GM18951 (cell line): ENCODE measurements at regions not wholly inside any gene's neighbourhood (a gene's known extent, or its start where the extent isn't known, plus 50 kb on each side); places are given as distances from the start of the nearest gene placed in this dataset.

Experiments used
- POLR2A ChIP-seq: IDR thresholded peaks from 4 replicates; pipeline ENCODE4 v1.6.1; 2011; ENCODE audit warnings: mild to moderate bottlenecking; ENCODE audit not compliant: insufficient read length, insufficient read depth; ENCODE audit errors: extremely low read depth
- in situ Hi-C: fragments of 300-500 bp; cut with MboI; formaldehyde crosslinking; loops from one replicate; pipeline ENCODE4 v1.12.0; 2022; ENCODE audit warnings: low sequenced_read_pairs, mixed read lengths, inconsistent platforms; ENCODE audit not compliant: unreplicated experiment

DNA sequence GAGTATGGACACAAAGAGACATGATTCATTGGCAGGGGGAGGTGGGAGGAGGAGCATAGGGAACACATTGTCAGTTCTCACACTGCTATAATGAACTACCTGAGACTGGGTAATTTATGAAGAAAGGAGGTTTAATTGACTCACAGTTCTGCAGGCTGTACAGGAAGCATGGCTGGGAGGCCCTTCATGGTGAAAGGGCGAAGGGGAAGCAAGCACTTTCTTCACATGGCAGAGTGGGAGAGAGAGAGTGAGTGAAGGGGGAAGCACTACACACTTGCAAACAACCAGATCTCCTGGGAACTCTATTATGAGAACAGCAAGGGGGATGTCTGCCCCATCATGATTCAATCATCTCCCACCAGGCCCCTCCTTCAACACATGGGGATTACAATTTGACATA lies 391.8 kb downstream of the BMP4 start:
- in situ Hi-C loops, result no loop called here
- TF ChIP-seq POLR2A, result no peak

DNA sequence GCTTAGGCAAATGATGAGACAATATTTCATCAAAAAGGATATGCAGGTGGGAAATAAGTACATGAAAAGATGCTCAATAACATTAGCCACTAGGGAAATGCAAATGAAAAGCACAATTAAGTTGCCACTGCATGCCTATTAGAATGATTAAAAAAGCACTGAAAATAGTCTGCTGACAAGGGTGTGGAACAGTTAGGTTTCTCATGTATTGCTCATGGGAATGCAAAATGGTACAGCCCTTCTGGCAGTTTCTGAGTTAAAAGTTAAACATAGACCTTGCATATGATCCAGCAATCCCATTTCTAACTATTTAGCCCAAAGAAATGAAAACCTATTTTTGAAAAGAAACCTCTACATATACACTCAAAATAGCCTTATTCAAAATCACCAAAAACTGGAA lies 393.0 kb downstream of the BMP4 start:
- in situ Hi-C loops, result no loop called here
- TF ChIP-seq POLR2A, result no peak

DNA sequence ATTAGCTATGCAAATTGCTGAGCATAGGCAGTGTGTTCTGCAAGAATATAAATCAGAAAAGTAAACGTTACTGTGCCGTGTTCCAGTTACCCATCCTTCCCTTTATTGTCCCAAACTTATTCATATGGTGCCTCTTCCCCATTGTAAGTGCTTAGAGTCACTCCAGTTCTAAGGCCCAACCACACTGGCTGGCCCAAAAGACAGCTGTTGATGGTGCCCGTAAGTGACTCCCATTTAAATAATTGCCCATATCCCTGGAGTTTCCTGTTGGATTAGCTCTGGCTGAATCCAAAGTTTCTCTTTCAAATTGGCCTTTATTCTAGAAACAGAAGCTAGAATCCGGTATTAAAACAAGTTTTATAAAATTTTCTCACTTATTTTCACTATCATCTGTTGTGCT lies 400.1 kb upstream of the DDHD1 start:
- TF ChIP-seq POLR2A, result no peak
- in situ Hi-C loops, result no loop called here

DNA sequence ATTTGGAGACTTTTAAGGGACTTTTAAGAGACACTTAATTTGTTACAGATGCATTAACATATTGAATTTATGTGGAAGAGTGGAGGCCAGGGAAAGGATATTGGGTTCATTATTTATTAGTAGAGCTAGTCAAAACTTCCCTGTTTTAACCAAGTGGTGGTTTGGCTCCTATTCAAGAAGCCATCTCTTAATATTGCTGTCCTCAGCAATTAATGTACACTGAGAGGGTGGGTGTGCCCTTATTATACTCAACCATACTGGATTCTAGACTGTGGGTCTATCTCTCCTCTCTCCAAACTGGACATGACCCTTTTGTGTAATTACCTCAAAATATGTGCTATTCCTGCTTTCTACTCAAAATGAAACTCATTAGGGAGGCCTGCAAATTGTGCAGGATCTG lies 398.7 kb upstream of the DDHD1 start:
- no peak for TF ChIP-seq POLR2A
- in situ Hi-C loops, result no loop called here

DNA sequence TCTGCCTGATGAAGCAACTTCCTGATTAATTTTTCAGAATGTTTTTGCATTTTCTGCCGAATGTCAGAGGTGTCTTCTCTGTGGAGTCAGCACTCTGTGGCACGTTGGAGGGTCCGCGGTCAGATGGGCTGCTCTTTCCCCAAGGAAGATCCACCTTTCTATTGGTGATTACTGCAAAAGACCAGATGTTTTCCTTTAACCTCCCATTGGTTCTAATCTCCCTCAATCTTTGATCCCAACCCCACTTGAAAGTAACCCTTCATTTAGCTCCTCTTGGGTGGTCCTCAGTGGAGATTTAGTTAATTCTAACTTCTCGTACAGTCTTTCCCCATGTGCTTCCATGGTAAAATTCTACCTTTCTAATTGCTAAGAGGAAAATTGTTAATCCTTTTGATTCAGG lies 397.7 kb upstream of the DDHD1 start:
- no peak for TF ChIP-seq POLR2A
- in situ Hi-C loops, result no loop called here

DNA sequence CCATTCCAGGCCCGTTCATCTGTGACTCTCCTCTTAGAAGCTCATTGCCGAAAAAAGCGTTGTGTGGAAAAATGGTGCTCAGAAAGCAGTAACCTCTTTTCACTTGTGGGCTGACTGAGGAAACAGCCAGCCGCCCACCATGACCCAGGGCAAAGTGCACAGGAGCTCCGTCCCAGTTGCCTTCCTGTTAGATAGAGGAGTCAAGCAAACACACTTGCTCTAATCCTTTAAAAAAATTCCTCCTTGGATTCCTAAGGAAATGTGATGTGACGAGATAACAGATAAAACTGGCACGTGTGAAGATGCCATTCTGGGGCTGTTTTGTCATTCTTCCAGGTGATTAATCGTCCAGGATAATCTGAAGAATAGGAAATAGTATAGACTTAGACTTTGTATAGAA lies 396.8 kb upstream of the DDHD1 start:
- no peak for TF ChIP-seq POLR2A
- in situ Hi-C loops, result loop anchor here (25.0 kb wide), 2 partner anchors 612 to 787 kb away; no protein-coding TSS in a partner anchor

DNA sequence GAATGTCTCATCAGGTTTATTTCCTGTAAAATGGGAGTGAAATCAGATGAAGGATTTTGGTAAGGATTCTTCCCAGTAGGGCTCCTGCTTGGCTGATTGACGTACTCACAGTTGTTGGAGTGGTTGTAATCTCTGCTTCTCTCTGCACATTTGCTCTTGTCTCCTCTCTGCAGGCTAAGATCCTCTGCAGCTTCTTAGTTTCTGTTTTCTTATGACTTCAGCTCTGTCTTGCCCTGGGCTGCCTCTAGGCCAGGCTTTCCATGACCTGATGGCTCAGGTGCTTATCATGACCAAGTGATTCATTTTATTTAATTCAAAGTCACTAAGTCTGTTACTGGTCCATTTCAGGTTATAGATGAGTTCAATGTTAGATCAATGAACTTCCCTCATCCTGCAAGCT lies 394.5 kb upstream of the DDHD1 start:
- in situ Hi-C loops, result loop anchor here (25.0 kb wide), 2 partner anchors 615 to 790 kb away; no protein-coding TSS in a partner anchor

DNA sequence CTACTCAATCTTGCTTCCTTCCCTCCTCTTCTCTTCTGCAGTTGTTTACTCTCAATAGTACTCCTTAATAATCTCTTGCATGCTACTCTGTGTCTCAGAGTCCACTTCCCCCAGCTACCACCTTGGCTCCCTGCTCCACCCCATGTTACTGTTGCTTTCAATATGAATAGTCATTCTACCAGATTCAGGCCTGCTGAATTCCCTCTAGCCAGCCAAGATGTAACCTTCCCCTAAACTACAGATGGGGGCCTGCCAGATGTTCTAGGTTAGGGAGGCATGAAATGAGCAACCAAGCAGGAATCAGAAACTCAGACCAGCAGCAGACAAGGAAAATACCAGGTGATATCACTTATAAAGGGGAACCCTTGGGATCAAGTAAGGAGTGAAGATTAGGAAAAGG lies 392.1 kb upstream of the DDHD1 start:
- TF ChIP-seq POLR2A, result no peak
- in situ Hi-C loops, result loop anchor here (25.0 kb wide), 2 partner anchors 617 to 792 kb away; no protein-coding TSS in a partner anchor

More for the DNA sequence above, 394.5 kb upstream of the DDHD1 start:
- TF ChIP-seq POLR2A, result no peak

DNA sequence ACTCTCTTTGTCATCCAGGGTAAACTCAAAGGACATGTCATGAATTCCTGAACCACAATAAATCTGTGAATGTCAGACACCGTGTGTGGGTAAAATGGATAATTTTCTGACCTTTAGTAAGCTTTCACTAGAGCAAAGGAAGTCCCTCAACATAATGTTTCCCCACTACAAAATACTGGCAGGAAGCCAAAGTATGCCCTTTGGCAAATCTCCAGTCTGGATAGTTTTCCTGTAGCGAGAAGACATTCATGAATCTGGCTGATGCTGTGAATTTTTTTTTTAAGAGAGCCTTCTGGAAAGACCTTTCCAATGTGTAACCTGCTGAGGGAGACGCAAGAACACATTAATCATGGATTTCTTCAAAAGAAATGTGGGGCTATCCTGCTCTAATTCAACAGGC lies 389.6 kb upstream of the DDHD1 start:
- in situ Hi-C loops, result loop anchor here (25.0 kb wide), 2 partner anchors 620 to 795 kb away; no protein-coding TSS in a partner anchor
- no peak for TF ChIP-seq POLR2A

DNA sequence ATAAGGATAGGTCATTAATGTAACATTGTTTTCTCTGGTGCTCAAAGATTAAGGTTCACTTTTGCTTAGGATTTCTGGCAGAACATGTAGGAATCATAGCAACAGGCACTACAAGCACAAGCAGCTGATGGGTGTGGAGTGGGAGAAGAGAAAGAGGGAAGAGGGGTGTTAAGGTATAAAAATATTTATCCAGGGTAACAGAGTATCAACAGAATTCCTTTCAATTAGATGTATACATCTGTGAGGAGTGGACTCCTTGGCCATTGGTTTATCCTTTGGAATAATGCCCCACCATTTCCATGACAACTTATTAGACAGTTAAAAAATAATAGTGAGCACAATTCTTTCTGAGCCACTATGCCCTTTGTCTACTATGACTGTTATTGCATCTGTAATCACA lies 388.3 kb upstream of the DDHD1 start:
- in situ Hi-C loops, result loop anchor here (25.0 kb wide), 2 partner anchors 621 to 796 kb away; no protein-coding TSS in a partner anchor
- TF ChIP-seq POLR2A, result no peak

DNA sequence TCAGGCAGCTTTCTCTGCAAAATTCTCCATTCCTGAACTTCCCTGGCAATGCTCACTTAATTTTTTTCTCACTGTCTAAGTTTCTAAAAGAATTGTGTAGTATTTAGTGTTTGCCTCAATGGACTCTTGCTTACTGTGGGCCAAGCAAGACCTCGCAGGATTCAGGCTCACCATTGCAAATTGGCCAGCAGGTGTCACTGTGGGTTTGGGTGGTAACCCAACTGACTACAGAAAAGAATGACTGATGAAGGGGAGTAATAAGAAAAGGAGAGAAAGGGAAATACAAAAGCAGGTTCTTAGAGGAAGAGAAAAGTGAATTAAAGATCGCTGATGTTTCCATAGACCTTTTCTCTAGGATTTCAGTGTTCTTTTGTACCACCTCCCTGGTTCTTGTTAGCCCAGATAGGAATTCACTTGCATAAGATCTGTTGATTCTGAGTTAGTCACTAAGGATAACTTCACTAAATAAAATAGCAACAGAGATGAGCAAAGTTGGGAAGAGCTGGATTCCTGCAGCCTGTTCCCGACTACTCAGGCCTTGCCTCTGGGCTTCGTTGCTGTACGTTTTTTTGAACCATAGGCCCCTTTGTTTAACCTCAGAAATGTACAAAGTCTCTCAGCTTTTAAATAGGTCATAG lies 386.5 kb upstream of the DDHD1 start:
- TF ChIP-seq POLR2A, result no peak
- in situ Hi-C loops, result loop anchor here (25.0 kb wide), 2 partner anchors 623 to 798 kb away; no protein-coding TSS in a partner anchor

DNA sequence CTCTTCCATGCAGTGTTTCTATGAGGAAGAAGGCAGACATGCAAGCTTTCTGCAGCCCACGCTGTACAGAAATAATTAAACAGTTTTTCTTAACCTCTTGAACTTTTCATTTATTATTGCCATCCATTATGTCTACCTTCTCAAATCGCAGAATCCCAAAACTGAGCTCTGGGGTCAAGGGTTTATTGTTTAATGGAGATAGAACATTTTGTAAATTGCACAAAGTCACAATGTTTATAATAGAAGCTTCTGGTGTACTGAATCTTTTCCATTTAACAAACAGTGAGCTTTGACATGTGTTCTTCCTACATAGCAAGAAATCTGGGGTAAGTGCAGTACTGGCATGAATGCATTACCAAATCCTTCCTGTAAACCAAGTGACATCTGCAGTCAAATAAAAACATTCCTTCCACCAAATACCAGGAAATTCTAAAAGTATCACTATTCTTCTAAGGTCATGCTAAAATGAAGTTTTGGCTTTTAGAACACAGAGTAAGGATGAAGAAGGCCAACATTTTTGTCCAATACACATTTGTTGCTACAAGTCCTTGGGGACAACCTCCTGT lies 385.3 kb upstream of the DDHD1 start:
- in situ Hi-C loops, result loop anchor here (25.0 kb wide), 2 partner anchors 624 to 799 kb away; no protein-coding TSS in a partner anchor
- TF ChIP-seq POLR2A, result no peak

DNA sequence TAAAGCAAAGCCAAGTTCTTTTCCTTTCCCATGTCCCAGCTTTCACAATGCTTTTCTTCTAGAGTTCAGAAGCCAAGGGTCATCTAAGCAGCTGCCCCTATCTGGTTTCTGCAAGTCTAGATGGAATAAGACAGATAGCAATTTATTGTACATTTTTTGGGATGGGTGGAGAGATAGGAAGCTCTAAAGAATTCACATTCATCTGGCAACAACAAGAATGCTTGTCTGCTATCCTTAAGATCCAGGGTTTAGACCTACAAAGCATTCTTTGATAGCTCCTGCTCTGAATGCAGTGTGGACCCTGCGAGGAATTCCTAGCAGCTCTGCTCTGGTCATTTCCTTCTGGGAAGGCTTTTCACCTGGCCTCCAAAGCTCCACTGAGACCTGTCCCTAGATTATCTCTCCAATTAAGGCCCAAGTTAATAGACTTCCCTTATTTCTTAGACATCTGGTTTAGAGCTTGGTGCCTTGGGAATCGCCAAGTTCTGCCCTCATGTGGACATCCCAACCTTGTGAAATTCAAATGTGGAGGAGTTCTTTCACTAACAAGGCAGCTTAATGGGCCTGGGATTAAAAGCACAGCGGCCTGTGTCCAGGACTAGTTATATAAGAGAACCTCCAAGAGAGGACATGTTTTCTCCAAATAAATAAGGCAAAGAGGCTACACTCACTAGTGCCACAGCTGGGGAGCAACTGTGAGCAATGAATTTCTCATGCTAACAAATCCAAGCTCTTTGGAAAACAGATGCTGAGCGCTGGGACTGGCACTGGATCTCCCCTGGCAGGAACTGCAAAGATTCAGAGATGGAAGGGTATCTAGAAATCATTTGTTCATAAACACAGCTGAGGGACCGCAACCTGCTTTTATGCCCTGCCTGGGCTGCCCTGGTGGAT lies 384.5 kb upstream of the DDHD1 start:
- TF ChIP-seq POLR2A, result no peak
- in situ Hi-C loops, result loop anchor here (25.0 kb wide), 2 partner anchors 625 to 800 kb away; no protein-coding TSS in a partner anchor
